ENCODE measurements at regions not wholly inside any gene's neighbourhood (a gene's known extent, or its start where the extent isn't known, plus 50 kb on each side); places are given as distances from the start of the nearest gene placed in this dataset.

DNA sequence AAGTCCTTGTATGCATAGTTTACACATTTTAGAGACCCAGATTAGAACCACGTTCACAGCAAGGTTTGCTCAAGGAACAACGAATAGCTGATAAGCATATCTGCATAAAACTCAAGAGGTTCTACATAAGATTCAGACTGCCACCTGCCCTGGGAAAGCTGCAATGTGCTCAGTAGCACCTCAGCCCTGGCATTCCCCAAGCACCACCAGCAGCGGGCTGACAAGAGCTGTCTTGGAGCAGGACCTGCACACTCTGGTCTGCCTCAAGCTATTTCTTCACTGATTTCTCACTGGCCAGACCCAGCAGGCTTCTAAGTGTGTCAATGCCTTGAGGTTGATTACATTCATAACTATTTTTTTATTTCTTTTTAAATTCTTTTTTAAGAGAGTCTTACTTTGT is 65.8 kb upstream of the UQCRFS1 start:
- TF ChIP-seq, protein P1, sequence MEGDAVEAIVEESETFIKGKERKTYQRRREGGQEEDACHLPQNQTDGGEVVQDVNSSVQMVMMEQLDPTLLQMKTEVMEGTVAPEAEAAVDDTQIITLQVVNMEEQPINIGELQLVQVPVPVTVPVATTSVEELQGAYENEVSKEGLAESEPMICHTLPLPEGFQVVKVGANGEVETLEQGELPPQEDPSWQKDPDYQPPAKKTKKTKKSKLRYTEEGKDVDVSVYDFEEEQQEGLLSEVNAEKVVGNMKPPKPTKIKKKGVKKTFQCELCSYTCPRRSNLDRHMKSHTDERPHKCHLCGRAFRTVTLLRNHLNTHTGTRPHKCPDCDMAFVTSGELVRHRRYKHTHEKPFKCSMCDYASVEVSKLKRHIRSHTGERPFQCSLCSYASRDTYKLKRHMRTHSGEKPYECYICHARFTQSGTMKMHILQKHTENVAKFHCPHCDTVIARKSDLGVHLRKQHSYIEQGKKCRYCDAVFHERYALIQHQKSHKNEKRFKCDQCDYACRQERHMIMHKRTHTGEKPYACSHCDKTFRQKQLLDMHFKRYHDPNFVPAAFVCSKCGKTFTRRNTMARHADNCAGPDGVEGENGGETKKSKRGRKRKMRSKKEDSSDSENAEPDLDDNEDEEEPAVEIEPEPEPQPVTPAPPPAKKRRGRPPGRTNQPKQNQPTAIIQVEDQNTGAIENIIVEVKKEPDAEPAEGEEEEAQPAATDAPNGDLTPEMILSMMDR (IDR thresholded peaks at IDR 0.05) = no peak
- TF ChIP-seq ZFX (IDR thresholded peaks at IDR 0.05; ENCODE audit: borderline replicate concordance) = no peak
- H3K27ac ChIP-seq = no peak overlapping the region

DNA sequence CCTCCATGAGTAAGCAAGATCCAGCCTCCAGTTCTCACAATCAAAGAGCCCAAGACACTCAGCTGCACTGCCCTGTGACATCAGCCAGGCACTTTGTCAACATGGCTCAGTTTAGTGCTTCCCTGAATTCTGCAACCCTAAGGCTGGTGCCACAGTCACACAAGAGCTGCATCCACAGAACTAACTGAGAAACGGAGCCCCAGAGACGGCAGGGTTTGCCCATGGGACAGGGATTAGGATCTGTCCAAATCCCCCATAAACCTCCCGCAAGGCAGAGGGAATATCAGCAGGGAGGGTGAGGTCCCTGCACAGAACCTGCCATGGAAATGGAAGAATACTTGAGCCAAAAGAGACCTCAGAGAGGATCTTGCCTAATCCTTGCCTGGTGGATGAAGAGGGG is 70.4 kb upstream of the UQCRFS1 start:
- no peak for TF ChIP-seq ZFX (IDR thresholded peaks at IDR 0.05; ENCODE audit: borderline replicate concordance)
- TF ChIP-seq, protein P1 (IDR thresholded peaks at IDR 0.05) = no peak

DNA sequence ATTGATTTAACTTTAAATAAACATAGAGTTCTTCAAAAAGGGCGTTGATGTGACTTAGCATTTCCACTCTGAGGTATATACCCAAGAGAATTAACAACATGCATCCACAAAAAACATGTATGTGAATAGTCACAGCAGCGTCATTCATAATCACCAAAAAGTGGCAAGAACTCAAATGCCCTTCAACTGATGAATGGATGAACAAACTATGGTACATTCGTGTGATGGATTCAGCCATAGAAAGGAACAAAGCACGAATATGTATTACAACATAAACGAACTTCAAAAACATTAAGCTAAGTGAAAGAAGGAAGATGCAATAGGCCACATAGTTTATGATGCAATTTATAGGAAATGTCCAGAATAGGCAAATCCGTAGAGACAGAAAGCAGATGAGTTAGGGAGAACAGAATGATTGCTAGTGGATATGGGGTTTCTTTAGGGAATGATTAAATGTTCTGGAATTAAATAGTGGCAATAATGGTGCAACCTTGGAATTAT is 72.3 kb upstream of the UQCRFS1 start:
- TF ChIP-seq ZFX (IDR thresholded peaks at IDR 0.05; ENCODE audit: borderline replicate concordance) = no peak
- TF ChIP-seq, protein P1 (IDR thresholded peaks at IDR 0.05) = no peak
- no peak overlapping the region for H3K27ac ChIP-seq

More for the DNA sequence above, 70.4 kb upstream of the UQCRFS1 start:
- H3K27ac ChIP-seq = no peak overlapping the region

DNA sequence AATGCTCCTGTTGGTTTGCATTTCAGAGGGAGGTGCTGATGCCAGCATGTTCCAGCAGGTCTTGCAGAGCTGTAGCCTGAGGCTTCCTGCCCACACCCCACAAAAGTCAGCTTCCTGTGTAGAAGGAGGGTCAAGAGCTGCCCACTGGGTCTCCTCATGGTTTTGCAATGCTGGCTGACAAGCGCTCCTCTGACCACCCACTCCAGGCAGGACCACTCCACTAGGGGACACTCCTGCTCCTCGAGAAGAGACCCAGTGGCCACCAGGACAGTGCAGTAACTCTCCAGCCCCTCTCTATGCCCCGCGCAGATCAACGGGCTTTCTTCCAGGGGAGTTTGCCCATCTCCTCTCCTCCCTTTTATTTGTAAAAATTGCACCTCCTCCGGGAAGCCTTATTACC is 72.9 kb upstream of the UQCRFS1 start:
- TF ChIP-seq, protein P1 (IDR thresholded peaks at IDR 0.05) = 0 out of 2 replicates have a peak, but pooled peaks have one; percentile 11
- no peak for TF ChIP-seq ZFX (IDR thresholded peaks at IDR 0.05; ENCODE audit: borderline replicate concordance)

DNA sequence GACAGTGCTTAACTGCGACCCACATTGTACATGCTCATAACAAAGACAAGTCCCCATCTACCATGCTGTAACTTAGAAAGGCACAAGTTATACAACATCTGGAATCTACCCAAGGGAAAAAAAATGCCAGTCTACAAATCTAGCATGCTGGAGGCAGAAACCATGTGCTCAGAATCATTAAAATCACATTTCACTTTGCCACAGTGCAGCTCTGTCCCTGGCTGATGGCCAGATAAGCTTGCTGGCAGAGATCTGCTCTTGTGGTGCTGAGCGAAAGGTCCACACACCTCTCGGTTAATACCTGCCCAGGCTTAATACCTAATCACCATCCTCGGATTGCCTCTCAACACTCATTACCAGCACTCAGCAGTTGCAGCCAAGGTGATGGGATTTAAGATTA is 74.1 kb upstream of the UQCRFS1 start:
- TF ChIP-seq ZFX (IDR thresholded peaks at IDR 0.05; ENCODE audit: borderline replicate concordance) = no peak
- TF ChIP-seq, protein P1 (IDR thresholded peaks at IDR 0.05) = no peak
- H3K27ac ChIP-seq = no peak overlapping the region

More for the DNA sequence above, 72.9 kb upstream of the UQCRFS1 start:
- H3K27ac ChIP-seq = no peak overlapping the region

DNA sequence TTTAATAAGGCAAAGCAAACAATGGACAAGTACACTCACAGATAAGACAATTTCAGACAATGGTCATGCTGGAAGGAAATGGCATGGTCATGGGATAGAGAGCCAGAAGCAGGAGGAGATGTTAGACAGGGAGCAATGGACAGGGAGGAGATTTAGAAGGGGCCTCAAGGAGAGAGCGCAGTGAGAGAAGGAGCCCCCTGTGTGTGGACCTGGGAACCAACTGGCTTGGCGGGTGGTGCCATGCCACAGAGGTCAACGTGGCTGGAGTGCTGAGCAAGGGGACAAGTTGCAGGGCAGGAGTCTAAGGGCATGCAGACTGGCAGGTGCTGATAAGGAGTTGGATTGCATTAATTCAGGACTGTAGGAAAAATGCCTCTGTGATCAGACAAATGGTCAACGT is 75.3 kb upstream of the UQCRFS1 start:
- TF ChIP-seq ZFX (IDR thresholded peaks at IDR 0.05; ENCODE audit: borderline replicate concordance) = no peak
- TF ChIP-seq, protein P1 (IDR thresholded peaks at IDR 0.05) = no peak
- no peak overlapping the region for H3K27ac ChIP-seq

DNA sequence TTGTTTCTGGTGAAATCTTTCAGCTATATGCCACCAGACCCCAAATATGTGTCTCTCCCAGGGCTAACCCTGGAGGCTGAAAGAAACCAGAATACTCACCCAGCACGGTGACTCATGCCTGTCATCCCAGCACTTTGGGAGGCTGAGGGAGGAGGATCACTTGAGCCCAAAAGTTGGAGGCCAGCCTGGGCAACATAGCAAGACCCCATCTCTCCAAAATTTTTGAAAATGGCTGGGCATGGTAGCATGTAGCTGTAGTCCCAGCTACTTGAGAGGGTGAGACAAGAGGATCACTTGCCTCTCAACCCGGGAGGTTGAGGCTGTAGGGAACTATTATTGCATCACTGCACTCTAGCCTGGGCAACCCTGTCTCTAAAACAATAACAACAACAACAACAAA is 76.1 kb upstream of the UQCRFS1 start:
- H3K27ac ChIP-seq = no peak overlapping the region
- TF ChIP-seq, protein P1 (IDR thresholded peaks at IDR 0.05) = no peak

All from 22Rv1 (cell line).